ENCODE measurements at regions not wholly inside any gene's neighbourhood (a gene's known extent, or its start where the extent isn't known, plus 50 kb on each side); places are given as distances from the start of the nearest gene placed in this dataset.
"Not testable (repeated sequence)": the region's sequence is repeated elsewhere in the genome, so short reads cannot be mapped to it uniquely, and the experiment has no call there.

DNA sequence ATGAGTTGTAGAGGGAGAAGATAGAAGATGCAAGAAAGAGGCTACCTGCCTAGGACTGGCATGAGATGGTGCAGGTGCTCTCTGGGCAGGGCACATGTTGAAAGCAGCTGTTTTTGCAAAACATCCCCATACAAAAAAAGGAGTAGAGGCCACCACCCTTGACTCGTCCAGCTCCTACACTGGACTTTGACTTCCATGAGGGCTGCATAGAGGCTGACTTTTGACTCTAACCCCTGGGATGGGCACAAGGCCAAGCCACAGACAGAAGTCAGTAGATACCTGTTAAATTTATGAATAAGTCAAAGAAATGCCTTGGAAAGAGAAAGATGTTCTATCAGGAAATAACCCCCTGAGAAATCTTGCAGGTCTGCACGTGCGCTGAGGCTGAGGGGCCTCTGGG, 1139.1 kb upstream of the TMEM132C start:
- Histone ChIP-seq H2AFZ (ENCODE audit: low read depth, low read length) (no peak overlapping the region), H3K4me3 (ENCODE audit: low read length) (no peak overlapping the region), H3K36me3 (ENCODE audit: insufficient read depth, low read length) (no peaks in the 10 kb centered on the region)

GRCh38 chr12:127130506-127131124, 1136.4 kb upstream of the TMEM132C start:
- no peak overlapping the region for H3K4me3 ChIP-seq (ENCODE audit: low read length)
- no peaks in the 10 kb centered on the region for H3K36me3 ChIP-seq (ENCODE audit: insufficient read depth, low read length)
- H3K9me3 ChIP-seq (ENCODE audit: low read length), result no peaks in the 10 kb centered on the region
- no peaks in the 10 kb centered on the region for H3K4me1 ChIP-seq (ENCODE audit: insufficient read depth, low read length)
- no peaks in the 10 kb centered on the region for H3K27me3 ChIP-seq (ENCODE audit: insufficient read depth, low read length)
- no peak overlapping the region for H2AFZ ChIP-seq (ENCODE audit: low read depth, low read length)

More for the DNA sequence above, 1139.1 kb upstream of the TMEM132C start:
- H3K9me3 ChIP-seq (ENCODE audit: low read length), result no peaks in the 10 kb centered on the region
- H3K27me3 ChIP-seq (ENCODE audit: insufficient read depth, low read length), result no peaks in the 10 kb centered on the region
- H3K4me1 ChIP-seq (ENCODE audit: insufficient read depth, low read length), result no peaks in the 10 kb centered on the region

DNA sequence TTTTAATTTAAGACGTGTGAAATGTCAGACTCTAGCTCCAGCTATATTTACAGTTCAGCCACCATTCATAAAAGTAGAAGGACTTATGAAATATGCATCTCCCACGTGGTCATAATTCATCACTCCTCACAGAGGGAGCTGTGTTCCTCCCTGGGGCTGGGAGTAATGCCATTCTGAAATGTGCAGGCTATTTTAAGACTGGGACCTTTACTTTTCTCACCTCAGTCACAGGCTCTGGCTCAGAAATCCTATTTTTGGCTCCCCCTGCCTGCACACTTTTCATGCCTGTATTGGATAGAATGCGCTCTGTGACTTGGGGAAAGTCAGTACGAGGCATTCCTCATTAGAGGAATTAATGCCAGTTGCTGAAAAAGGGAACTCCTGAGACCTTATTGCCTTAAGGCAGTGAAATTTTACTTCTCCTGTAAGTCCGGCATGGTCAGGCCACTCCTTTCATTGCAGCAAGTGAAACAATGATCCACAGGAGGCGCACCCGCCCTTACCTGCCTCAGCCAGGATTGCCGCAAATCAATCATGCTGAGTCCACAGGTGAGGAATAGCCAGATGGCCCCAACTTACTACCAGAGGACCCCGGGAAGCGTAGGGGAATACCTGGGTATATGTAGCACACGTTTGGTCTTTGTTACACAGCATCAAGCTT, 1133.2 kb upstream of the TMEM132C start:
- Histone ChIP-seq H2AFZ (ENCODE audit: low read depth, low read length) (no peak overlapping the region), H3K9me3 (ENCODE audit: low read length) (no peaks in the 10 kb centered on the region), H3K4me3 (ENCODE audit: low read length) (no peak overlapping the region), H3K4me1 (ENCODE audit: insufficient read depth, low read length) (no peaks in the 10 kb centered on the region), H3K36me3 (ENCODE audit: insufficient read depth, low read length) (no peaks in the 10 kb centered on the region), H3K27me3 (ENCODE audit: insufficient read depth, low read length) (no peaks in the 10 kb centered on the region)

- not testable (repeated sequence) for H2AFZ ChIP-seq (ENCODE audit: low read depth, low read length); H3K27me3 ChIP-seq (ENCODE audit: insufficient read depth, low read length); H3K4me1 ChIP-seq (ENCODE audit: insufficient read depth, low read length); H3K4me3 ChIP-seq (ENCODE audit: low read length); H3K9me3 ChIP-seq (ENCODE audit: low read length); H3K36me3 ChIP-seq (ENCODE audit: insufficient read depth, low read length)
Measured at GRCh38 chr12:127140864-127141484, 1126.0 kb upstream of the TMEM132C start.

DNA sequence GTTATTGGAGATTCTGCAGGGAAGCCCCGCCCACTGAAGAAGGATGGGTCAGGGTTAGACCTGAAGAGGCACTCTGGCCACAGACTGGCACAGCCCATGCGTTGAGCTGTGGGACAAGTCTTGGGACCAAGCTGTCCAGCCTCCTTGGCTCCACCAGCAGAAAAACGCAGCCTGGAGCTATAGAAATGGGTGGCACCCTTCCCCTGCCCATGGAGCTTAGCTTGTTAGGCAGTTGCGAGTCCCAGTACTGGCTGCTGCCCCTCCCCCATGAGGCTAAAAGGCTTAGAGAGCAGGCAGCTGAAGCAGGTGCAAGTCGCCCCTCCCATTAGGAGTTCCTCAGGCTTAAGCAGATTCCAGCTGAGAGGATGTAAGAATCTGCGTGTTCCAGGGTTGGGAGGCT, 1124.0 kb upstream of the TMEM132C start:
- H3K4me3 ChIP-seq (ENCODE audit: low read length), result no peak overlapping the region
- H3K36me3 ChIP-seq (ENCODE audit: insufficient read depth, low read length), result no peaks in the 10 kb centered on the region
- H2AFZ ChIP-seq (ENCODE audit: low read depth, low read length), result no peak overlapping the region
- H3K27me3 ChIP-seq (ENCODE audit: insufficient read depth, low read length), result no peaks in the 10 kb centered on the region
- no peaks in the 10 kb centered on the region for H3K4me1 ChIP-seq (ENCODE audit: insufficient read depth, low read length)
- H3K9me3 ChIP-seq (ENCODE audit: low read length), result no peaks in the 10 kb centered on the region

GRCh38 chr12:127144770-127145169, 1122.2 kb upstream of the TMEM132C start:
- H3K36me3 ChIP-seq (ENCODE audit: insufficient read depth, low read length), result no peaks in the 10 kb centered on the region
- H2AFZ ChIP-seq (ENCODE audit: low read depth, low read length), result no peak overlapping the region
- no peaks in the 10 kb centered on the region for H3K4me1 ChIP-seq (ENCODE audit: insufficient read depth, low read length)
- no peak overlapping the region for H3K4me3 ChIP-seq (ENCODE audit: low read length)
- no peaks in the 10 kb centered on the region for H3K27me3 ChIP-seq (ENCODE audit: insufficient read depth, low read length)
- no peaks in the 10 kb centered on the region for H3K9me3 ChIP-seq (ENCODE audit: low read length)

DNA sequence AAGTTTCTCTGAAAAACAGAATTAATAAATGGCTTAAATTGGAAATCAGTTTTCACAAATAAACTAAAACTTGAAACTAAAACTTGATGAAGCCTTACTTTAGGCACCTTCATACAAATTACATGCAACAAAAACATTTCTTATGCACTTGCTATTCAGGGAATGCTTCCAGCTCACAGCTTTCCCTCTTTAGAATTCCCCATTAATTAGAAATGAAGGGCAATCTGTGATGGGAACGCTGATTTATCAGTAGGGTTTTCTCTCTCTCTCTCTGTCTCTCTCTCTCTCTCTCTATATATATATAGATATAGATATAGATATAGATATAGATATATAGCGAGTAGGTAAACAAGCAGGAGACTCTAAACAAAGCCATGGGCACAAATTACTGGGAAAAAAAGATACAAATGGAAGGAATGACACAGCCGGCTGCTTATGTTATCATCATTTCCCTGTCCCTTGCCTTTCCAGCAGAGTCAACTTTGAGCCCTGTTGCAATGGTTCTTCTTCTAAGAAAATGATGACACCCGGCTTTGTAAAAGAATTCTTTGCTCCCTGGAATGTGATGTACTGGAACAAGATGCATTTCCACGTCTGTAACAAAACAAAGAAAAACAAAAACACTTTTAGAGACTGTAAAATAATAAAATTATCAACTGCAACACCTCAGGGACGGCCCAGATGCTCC, 1121.6 kb upstream of the TMEM132C start:
- H3K4me1 ChIP-seq (ENCODE audit: insufficient read depth, low read length), result no peaks in the 10 kb centered on the region
- H2AFZ ChIP-seq (ENCODE audit: low read depth, low read length), result no peak overlapping the region
- no peak overlapping the region for H3K4me3 ChIP-seq (ENCODE audit: low read length)
- H3K27me3 ChIP-seq (ENCODE audit: insufficient read depth, low read length), result no peaks in the 10 kb centered on the region
- no peaks in the 10 kb centered on the region for H3K36me3 ChIP-seq (ENCODE audit: insufficient read depth, low read length)
- H3K9me3 ChIP-seq (ENCODE audit: low read length), result no peaks in the 10 kb centered on the region

GRCh38 chr12:127145929-127146789, 1120.8 kb upstream of the TMEM132C start:
- Histone ChIP-seq H3K4me3 (ENCODE audit: low read length) (no peak overlapping the region), H2AFZ (ENCODE audit: low read depth, low read length) (no peak overlapping the region), H3K4me1 (ENCODE audit: insufficient read depth, low read length) (no peaks in the 10 kb centered on the region), H3K36me3 (ENCODE audit: insufficient read depth, low read length) (no peaks in the 10 kb centered on the region), H3K9me3 (ENCODE audit: low read length) (no peaks in the 10 kb centered on the region), H3K27me3 (ENCODE audit: insufficient read depth, low read length) (no peaks in the 10 kb centered on the region)

GRCh38 chr12:127146991-127147718, 1119.8 kb upstream of the TMEM132C start:
- Histone ChIP-seq H3K9me3 (ENCODE audit: low read length) (no peaks in the 10 kb centered on the region), H2AFZ (ENCODE audit: low read depth, low read length) (no peak overlapping the region), H3K4me1 (ENCODE audit: insufficient read depth, low read length) (no peaks in the 10 kb centered on the region), H3K4me3 (ENCODE audit: low read length) (no peak overlapping the region), H3K27me3 (ENCODE audit: insufficient read depth, low read length) (no peaks in the 10 kb centered on the region), H3K36me3 (ENCODE audit: insufficient read depth, low read length) (no peaks in the 10 kb centered on the region)

DNA sequence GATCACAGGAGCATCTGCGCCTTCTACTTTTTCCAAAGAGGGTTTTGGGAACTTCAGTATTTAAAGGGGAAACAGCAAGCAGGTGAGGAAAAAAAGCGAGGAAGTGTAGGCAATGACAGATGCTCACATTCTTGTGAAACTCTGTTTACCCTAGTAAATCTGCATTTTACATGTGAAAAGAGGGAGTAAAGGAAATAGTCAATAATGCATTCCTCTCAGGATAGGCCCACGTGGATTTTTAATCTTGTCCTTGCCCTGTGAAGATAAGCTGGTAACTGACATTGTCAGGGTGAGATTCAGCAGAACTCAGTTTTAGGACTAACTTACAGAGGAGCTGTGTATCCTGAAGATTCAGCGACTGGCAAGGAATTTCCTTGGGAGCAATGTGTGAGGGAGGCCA, 1119.2 kb upstream of the TMEM132C start:
- Histone ChIP-seq H3K9me3 (ENCODE audit: low read length) (no peaks in the 10 kb centered on the region), H2AFZ (ENCODE audit: low read depth, low read length) (no peak overlapping the region), H3K4me1 (ENCODE audit: insufficient read depth, low read length) (no peaks in the 10 kb centered on the region), H3K27me3 (ENCODE audit: insufficient read depth, low read length) (no peaks in the 10 kb centered on the region), H3K4me3 (ENCODE audit: low read length) (no peak overlapping the region), H3K36me3 (ENCODE audit: insufficient read depth, low read length) (no peaks in the 10 kb centered on the region)

- no peaks in the 10 kb centered on the region for H3K9me3 ChIP-seq (ENCODE audit: low read length)
- H3K4me3 ChIP-seq (ENCODE audit: low read length), result no peak overlapping the region
- no peak overlapping the region for H2AFZ ChIP-seq (ENCODE audit: low read depth, low read length)
- no peaks in the 10 kb centered on the region for H3K36me3 ChIP-seq (ENCODE audit: insufficient read depth, low read length)
- H3K4me1 ChIP-seq (ENCODE audit: insufficient read depth, low read length), result no peaks in the 10 kb centered on the region
- no peaks in the 10 kb centered on the region for H3K27me3 ChIP-seq (ENCODE audit: insufficient read depth, low read length)
Measured at GRCh38 chr12:127148318-127148717, 1118.7 kb upstream of the TMEM132C start.

DNA sequence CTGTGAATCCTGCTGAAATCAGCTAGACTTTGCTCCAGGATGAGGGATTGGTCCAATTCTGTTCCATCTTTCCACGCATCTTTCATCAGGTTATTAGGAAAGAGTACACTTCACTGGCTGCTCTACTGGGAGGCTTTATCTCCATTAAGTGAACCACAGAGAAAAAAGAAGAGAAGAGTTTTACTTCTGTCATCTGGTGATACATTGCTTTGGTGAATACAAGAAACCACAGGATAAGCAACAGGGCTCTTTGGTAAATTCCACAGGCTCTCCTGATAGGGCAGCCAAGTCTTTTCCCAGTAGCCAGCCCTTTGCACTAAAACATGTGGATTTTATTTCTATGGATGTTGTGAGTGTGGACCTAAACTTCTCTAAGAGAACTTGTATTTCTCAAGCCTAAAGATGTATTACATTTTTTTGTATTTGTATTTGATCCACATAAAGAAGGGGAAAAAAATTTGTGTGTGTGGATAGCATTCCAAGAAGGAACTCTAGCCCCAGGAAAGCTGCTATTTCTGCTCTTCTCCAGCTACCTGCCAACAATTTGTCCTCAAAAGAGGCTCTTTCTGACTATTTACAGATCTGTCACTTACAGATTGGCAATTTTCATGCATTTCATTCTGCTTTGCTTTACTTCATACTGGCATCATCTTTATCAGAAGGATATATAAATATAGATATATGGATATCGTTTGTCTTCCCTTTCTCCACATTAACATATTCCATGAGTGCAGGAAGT, 1117.6 kb upstream of the TMEM132C start:
- H3K27me3 ChIP-seq (ENCODE audit: insufficient read depth, low read length), result no peaks in the 10 kb centered on the region
- H3K36me3 ChIP-seq (ENCODE audit: insufficient read depth, low read length), result no peaks in the 10 kb centered on the region
- H2AFZ ChIP-seq (ENCODE audit: low read depth, low read length), result no peak overlapping the region
- H3K4me1 ChIP-seq (ENCODE audit: insufficient read depth, low read length), result no peaks in the 10 kb centered on the region
- H3K4me3 ChIP-seq (ENCODE audit: low read length), result no peak overlapping the region
- H3K9me3 ChIP-seq (ENCODE audit: low read length), result no peaks in the 10 kb centered on the region
